ENCODE measurements at regions not wholly inside any gene's neighbourhood (a gene's known extent, or its start where the extent isn't known, plus 50 kb on each side); places are given as distances from the start of the nearest gene placed in this dataset.

GRCh38 chr12:13455778-13456144 lies 259.2 kb downstream of the EMP1 start:
- DNase-seq: no peak
- Histone ChIP-seq H3K36me3 (ENCODE audit: control insufficient read depth, insufficient read depth, low read length) (no peaks in the 10 kb centered on the region), H3K27ac (ENCODE audit: low read length) (no peak overlapping the region), H3K4me1 (ENCODE audit: control insufficient read depth, insufficient read depth, low read length) (no peaks in the 10 kb centered on the region), H3K9me3 (ENCODE audit: control insufficient read depth, insufficient read depth, low read length) (peaks cover 2% of the 10 kb centered on the region), H3K27me3 (ENCODE audit: control insufficient read depth, insufficient read depth, low read length) (no peaks in the 10 kb centered on the region), H3K4me3 (ENCODE audit: low read length) (no peak overlapping the region)
- no peaks in the 10 kb centered on the region for H3K4me1 Mint-ChIP-seq
- no peak overlapping the region for H3K27ac Mint-ChIP-seq
- H3K9me3 Mint-ChIP-seq: no peaks in the 10 kb centered on the region
- 88% methylated on average over 5 of the region's 5 CpGs for WGBS (ENCODE audit: insufficient coverage)
- TF ChIP-seq CTCF (IDR thresholded peaks at IDR 0.05): no peak
- no peak for ATAC-seq
- no peak overlapping the region for H3K4me3 Mint-ChIP-seq
- intact Hi-C loops (cut with micrococcal nuclease): no loop called here
- H3K36me3 Mint-ChIP-seq: no peaks in the 10 kb centered on the region
- H3K27me3 Mint-ChIP-seq (ENCODE audit: low read depth in 2 of 2): peaks cover 7 to 8% of the 10 kb centered on the region in 2 donors

- DNase-seq (no peak), ATAC-seq (no peak)
- no peaks in the 10 kb centered on the region for H3K27me3 ChIP-seq (ENCODE audit: control insufficient read depth, insufficient read depth, low read length)
- no peak overlapping the region for H3K27ac ChIP-seq (ENCODE audit: low read length)
- Mint-ChIP-seq H3K4me3 (no peak overlapping the region), H3K36me3 (no peaks in the 10 kb centered on the region), H3K27me3 (ENCODE audit: low read depth in 2 of 2) (peaks cover 7% of the 10 kb centered on the region in 2 donors), H3K9me3 (no peaks in the 10 kb centered on the region), H3K27ac (no peak overlapping the region), H3K4me1 (no peaks in the 10 kb centered on the region)
- 65% methylated on average over 3 of the region's 3 CpGs for WGBS (ENCODE audit: insufficient coverage)
- H3K9me3 ChIP-seq (ENCODE audit: control insufficient read depth, insufficient read depth, low read length): peaks cover 2% of the 10 kb centered on the region
- no peak for TF ChIP-seq CTCF (IDR thresholded peaks at IDR 0.05)
- no peaks in the 10 kb centered on the region for H3K4me1 ChIP-seq (ENCODE audit: control insufficient read depth, insufficient read depth, low read length)
- H3K4me3 ChIP-seq (ENCODE audit: low read length): no peak overlapping the region
- intact Hi-C loops (cut with micrococcal nuclease): no loop called here
- H3K36me3 ChIP-seq (ENCODE audit: control insufficient read depth, insufficient read depth, low read length): no peaks in the 10 kb centered on the region
These were observed 258.7 kb downstream of the EMP1 start for GRCh38 chr12:13454991-13455777.

- Mint-ChIP-seq H3K4me3 (no peak overlapping the region), H3K36me3 (no peaks in the 10 kb centered on the region), H3K27ac (no peak overlapping the region), H3K9me3 (no peaks in the 10 kb centered on the region), H3K4me1 (no peaks in the 10 kb centered on the region), H3K27me3 (ENCODE audit: low read depth in 2 of 2) (peaks cover 0 to 2% of the 10 kb centered on the region in 2 donors)
- Histone ChIP-seq H3K27me3 (ENCODE audit: control insufficient read depth, insufficient read depth, low read length) (no peaks in the 10 kb centered on the region), H3K4me3 (ENCODE audit: low read length) (no peak overlapping the region), H3K27ac (ENCODE audit: low read length) (no peak overlapping the region), H3K9me3 (ENCODE audit: control insufficient read depth, insufficient read depth, low read length) (peaks cover 2% of the 10 kb centered on the region), H3K36me3 (ENCODE audit: control insufficient read depth, insufficient read depth, low read length) (no peaks in the 10 kb centered on the region), H3K4me1 (ENCODE audit: control insufficient read depth, insufficient read depth, low read length) (no peaks in the 10 kb centered on the region)
- no peak for TF ChIP-seq CTCF (IDR thresholded peaks at IDR 0.05)
- ATAC-seq: no peak
- no peak for DNase-seq
- 89% methylated on average over 4 of the region's 4 CpGs for WGBS (ENCODE audit: insufficient coverage)
- intact Hi-C loops (cut with micrococcal nuclease): no loop called here
These were observed 256.5 kb downstream of the EMP1 start for GRCh38 chr12:13452955-13453570.
